Breast epithelium (tissue), 4 donors: ENCODE measurements at regions not wholly inside any gene's neighbourhood (a gene's known extent, or its start where the extent isn't known, plus 50 kb on each side); places are given as distances from the start of the nearest gene placed in this dataset.

Experiments
- DNase-seq, 2 donors: peaks; one replicate each; pipeline ENCODE4 v3.0.0-alpha.2; 2019; ENCODE audit warnings: low spot score in 2 of 2
- H3K27ac ChIP-seq, 2 donors: fragments of 200-600 bp; sonication (generic) in 1 of 2; one replicate each; pipeline ENCODE4 v1.5.1; 2016 to 2019; ENCODE audit warnings: mild to moderate bottlenecking in 1 of 2
- H3K27me3 ChIP-seq, 2 donors: fragments of 200-600 bp; sonication (generic) in 1 of 2; one replicate each; pipeline versions ENCODE4 v1.5.1 to v1.6.0; 2017 to 2019; ENCODE audit warnings: control low read depth in 1 of 2, mild to moderate bottlenecking in 1 of 2
- H3K36me3 ChIP-seq: fragments of 200-600 bp; one replicate; pipeline ENCODE4 v1.5.1; 2019
- H3K4me1 ChIP-seq, 2 donors: fragments of 200-600 bp; sonication (generic); one replicate each; pipeline ENCODE4 v1.5.1; 2016 to 2019; ENCODE audit warnings: control low read depth in 1 of 2
- H3K4me3 ChIP-seq, 3 donors: fragments of 200-600 bp; sonication (generic); 1 replicate in 2 of 3; 2 replicates in 1 of 3; pipeline ENCODE4 v1.5.1; 2016 to 2019; ENCODE audit warnings: mild to moderate bottlenecking in 3 of 3, moderate library complexity in 2 of 3
- H3K9me3 ChIP-seq, 2 donors: fragments of 200-600 bp; sonication (generic) in 1 of 2; one replicate each; pipeline ENCODE4 v1.5.1; 2016 to 2019; ENCODE audit warnings: control low read depth in 1 of 2
- POLR2A ChIP-seq: fragments of 450-650 bp; IDR thresholded peaks from one replicate; pipeline ENCODE4 v1.6.1; 2016; ENCODE audit warnings: antibody characterized with exemption, mild to moderate bottlenecking, moderate library complexity
- POLR2AphosphoS5 ChIP-seq, 3 donors: sonication (generic); formaldehyde crosslinking; IDR thresholded peaks; one replicate each; pipeline ENCODE4 v1.6.1; 2017; ENCODE audit warnings: antibody characterized with exemption in 3 of 3
- intact Hi-C: fragments of 100-400 bp; cut with DNase I; formaldehyde crosslinking; loops from one replicate; pipeline ENCODE4 v1.15.1; 2023; ENCODE audit warnings: low total_unique reads
- TF ChIP-seq, protein P1 (sequence below), 3 donors: fragments of 450-650 bp; IDR thresholded peaks; one replicate each; pipeline ENCODE4 v1.5.1; 2016 to 2017; ENCODE audit warnings: antibody characterized with exemption in 3 of 3, mild to moderate bottlenecking in 3 of 3, moderate library complexity in 3 of 3

DNA sequence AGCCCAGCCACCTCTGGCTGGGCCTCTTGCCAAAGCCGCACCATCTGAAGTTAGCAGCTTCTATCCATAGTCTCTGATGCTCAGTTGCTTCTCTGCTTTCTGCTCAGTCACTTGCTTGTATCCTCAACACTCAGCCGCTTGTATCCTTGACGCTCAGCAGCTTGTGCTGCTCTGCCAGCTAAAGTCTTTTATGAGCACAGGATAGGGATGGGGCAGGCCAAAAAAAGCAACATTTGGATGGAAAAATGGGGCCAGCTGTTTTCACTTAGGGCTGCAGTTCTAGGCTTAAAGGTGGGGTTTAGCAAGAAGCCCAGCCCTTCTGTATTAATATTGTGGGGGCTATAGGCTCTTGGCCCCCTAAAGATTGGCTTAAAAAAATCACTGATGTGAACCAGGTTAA is 739.4 kb downstream of the CDH8 start:
- H3K27ac ChIP-seq, result no peak overlapping the region
- no peak for TF ChIP-seq POLR2AphosphoS5 (IDR thresholded peaks at IDR 0.05)
- TF ChIP-seq, protein P1, sequence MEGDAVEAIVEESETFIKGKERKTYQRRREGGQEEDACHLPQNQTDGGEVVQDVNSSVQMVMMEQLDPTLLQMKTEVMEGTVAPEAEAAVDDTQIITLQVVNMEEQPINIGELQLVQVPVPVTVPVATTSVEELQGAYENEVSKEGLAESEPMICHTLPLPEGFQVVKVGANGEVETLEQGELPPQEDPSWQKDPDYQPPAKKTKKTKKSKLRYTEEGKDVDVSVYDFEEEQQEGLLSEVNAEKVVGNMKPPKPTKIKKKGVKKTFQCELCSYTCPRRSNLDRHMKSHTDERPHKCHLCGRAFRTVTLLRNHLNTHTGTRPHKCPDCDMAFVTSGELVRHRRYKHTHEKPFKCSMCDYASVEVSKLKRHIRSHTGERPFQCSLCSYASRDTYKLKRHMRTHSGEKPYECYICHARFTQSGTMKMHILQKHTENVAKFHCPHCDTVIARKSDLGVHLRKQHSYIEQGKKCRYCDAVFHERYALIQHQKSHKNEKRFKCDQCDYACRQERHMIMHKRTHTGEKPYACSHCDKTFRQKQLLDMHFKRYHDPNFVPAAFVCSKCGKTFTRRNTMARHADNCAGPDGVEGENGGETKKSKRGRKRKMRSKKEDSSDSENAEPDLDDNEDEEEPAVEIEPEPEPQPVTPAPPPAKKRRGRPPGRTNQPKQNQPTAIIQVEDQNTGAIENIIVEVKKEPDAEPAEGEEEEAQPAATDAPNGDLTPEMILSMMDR (IDR thresholded peaks at IDR 0.05), result no peak
- TF ChIP-seq POLR2A, result no peak
- no peaks in the 10 kb centered on the region for H3K4me1 ChIP-seq
- no peaks in the 10 kb centered on the region for H3K27me3 ChIP-seq
- H3K9me3 ChIP-seq, result no peaks in the 10 kb centered on the region
- H3K36me3 ChIP-seq, result no peaks in the 10 kb centered on the region
- DNase-seq, result no peak
- H3K4me3 ChIP-seq, result no peak overlapping the region
- intact Hi-C loops, result no loop called here

GRCh38 chr16:61296305-61296704 is 739.9 kb downstream of the CDH8 start:
- TF ChIP-seq POLR2AphosphoS5 (IDR thresholded peaks at IDR 0.05) (no peak), POLR2A (no peak)
- TF ChIP-seq, protein P1 (IDR thresholded peaks at IDR 0.05), result no peak
- intact Hi-C loops, result no loop called here
- no peaks in the 10 kb centered on the region for H3K4me1 ChIP-seq
- H3K36me3 ChIP-seq, result no peaks in the 10 kb centered on the region
- H3K9me3 ChIP-seq, result no peaks in the 10 kb centered on the region
- no peak for DNase-seq
- H3K27me3 ChIP-seq, result no peaks in the 10 kb centered on the region
- no peak overlapping the region for H3K27ac ChIP-seq
- no peak overlapping the region for H3K4me3 ChIP-seq

GRCh38 chr16:61295311-61295710 is 740.9 kb downstream of the CDH8 start:
- intact Hi-C loops, result no loop called here
- H3K36me3 ChIP-seq, result no peaks in the 10 kb centered on the region
- no peaks in the 10 kb centered on the region for H3K27me3 ChIP-seq
- H3K27ac ChIP-seq, result no peak overlapping the region
- H3K4me3 ChIP-seq, result no peak overlapping the region
- no peak for DNase-seq
- TF ChIP-seq POLR2AphosphoS5 (IDR thresholded peaks at IDR 0.05), result no peak
- TF ChIP-seq POLR2A, result no peak
- TF ChIP-seq, protein P1 (IDR thresholded peaks at IDR 0.05), result no peak
- H3K4me1 ChIP-seq, result no peaks in the 10 kb centered on the region
- H3K9me3 ChIP-seq, result no peaks in the 10 kb centered on the region

- H3K36me3 ChIP-seq, result no peaks in the 10 kb centered on the region
- intact Hi-C loops, result no loop called here
- no peak overlapping the region for H3K27ac ChIP-seq
- no peaks in the 10 kb centered on the region for H3K4me1 ChIP-seq
- H3K4me3 ChIP-seq, result no peak overlapping the region
- no peaks in the 10 kb centered on the region for H3K27me3 ChIP-seq
- H3K9me3 ChIP-seq, result no peaks in the 10 kb centered on the region
- DNase-seq, result no peak
- no peak for TF ChIP-seq POLR2AphosphoS5 (IDR thresholded peaks at IDR 0.05)
- TF ChIP-seq POLR2A, result no peak
- TF ChIP-seq, protein P1 (IDR thresholded peaks at IDR 0.05), result no peak
These were observed 747.1 kb downstream of the CDH8 start for GRCh38 chr16:61289141-61289540.

DNA sequence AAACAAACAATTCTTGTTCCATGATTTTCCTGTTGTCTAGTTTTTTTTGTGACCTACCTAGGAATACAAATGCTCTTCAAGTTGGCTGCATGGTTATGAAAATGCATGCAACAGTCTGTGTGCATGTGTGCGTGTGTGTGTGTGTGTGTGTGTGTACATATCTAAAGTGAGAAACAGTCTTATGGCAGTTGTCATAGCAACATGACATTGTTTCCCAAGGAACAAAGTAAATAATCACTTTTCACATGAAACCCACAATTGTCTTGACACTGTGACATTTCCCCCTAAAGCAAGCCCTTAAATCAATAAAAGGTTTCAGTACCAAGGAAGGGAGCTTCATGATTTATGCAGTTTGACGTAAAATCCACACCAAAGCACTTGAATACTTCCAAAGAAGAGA is 758.4 kb downstream of the CDH8 start:
- Histone ChIP-seq H3K9me3 (peaks cover 0 to under 1% of the 10 kb centered on the region in 2 donors), H3K36me3 (no peaks in the 10 kb centered on the region), H3K4me3 (no peak overlapping the region), H3K27me3 (no peaks in the 10 kb centered on the region), H3K27ac (no peak overlapping the region), H3K4me1 (no peaks in the 10 kb centered on the region)
- no peak for DNase-seq
- intact Hi-C loops, result no loop called here
- TF ChIP-seq, protein P1 (IDR thresholded peaks at IDR 0.05), result no peak
- TF ChIP-seq POLR2AphosphoS5 (IDR thresholded peaks at IDR 0.05) (no peak), POLR2A (no peak)
